T-helper 17 cell (primary cell): ENCODE measurements at regions not wholly inside any gene's neighbourhood (a gene's known extent, or its start where the extent isn't known, plus 50 kb on each side); places are given as distances from the start of the nearest gene placed in this dataset.

Experiments used
- ATAC-seq: fragments of 150-1000 bp; cut with Tn5 transposase; 2 replicates; pipeline ENCODE4 v1.10.0; 2021; ENCODE audit warnings: mild to moderate bottlenecking, moderate library complexity
- DNase-seq, 3 donors: peaks; one replicate each; pipeline versions ENCODE4 v3.0.0 to v3.0.0-alpha.2; 2020 to 2021
- H3K9me3 ChIP-seq: one replicate; pipeline ENCODE4 v1.7.0; 2013; ENCODE audit warnings: low read length, mild to moderate bottlenecking; ENCODE audit not compliant: control insufficient read depth, poor library complexity, severe bottlenecking
- H3K27ac Mint-ChIP-seq: one replicate; pipeline ENCODE4 v1.8.0; 2022; ENCODE audit warnings: mild to moderate bottlenecking, moderate library complexity, mixed read lengths
- H3K27me3 Mint-ChIP-seq: one replicate; pipeline ENCODE4 v1.8.0; 2022; ENCODE audit warnings: mixed read lengths
- H3K36me3 Mint-ChIP-seq: one replicate; pipeline ENCODE4 v1.8.0; 2022; ENCODE audit warnings: low read depth, mixed read lengths
- H3K4me1 Mint-ChIP-seq: one replicate; pipeline ENCODE4 v1.8.0; 2022; ENCODE audit warnings: mild to moderate bottlenecking, mixed read lengths
- H3K4me3 Mint-ChIP-seq: one replicate; pipeline ENCODE4 v1.8.0; 2022; ENCODE audit warnings: mild to moderate bottlenecking, moderate library complexity, mixed read lengths

DNA sequence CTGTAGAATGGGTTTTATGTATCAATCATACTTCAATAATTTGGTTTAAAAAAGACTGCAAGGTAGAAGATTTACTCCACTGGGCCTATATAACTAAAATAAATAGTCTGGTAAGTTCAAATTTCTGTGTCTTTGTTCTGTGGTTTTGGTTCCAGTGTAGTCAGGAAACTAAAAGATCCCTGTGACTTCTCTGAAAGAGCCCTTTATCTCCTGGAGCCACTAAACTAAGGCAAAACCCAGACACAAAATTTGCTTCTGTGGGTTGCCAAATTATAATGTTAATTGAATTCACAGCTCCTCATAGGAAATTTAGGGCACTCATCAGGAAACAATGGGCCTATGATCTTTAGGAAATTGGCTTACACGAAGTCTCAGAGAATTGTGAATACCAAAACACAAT lies 1038.4 kb downstream of the GALC start:
- Mint-ChIP-seq H3K4me3 (no peak overlapping the region), H3K27me3 (no peaks in the 10 kb centered on the region), H3K4me1 (no peaks in the 10 kb centered on the region), H3K36me3 (no peaks in the 10 kb centered on the region), H3K27ac (no peak overlapping the region)
- H3K9me3 ChIP-seq = no peaks in the 10 kb centered on the region
- ATAC-seq (no peak), DNase-seq (no peak)

- H3K9me3 ChIP-seq = no peaks in the 10 kb centered on the region
- ATAC-seq (no peak), DNase-seq (no peak)
- no peak overlapping the region for H3K27ac Mint-ChIP-seq
- H3K4me1 Mint-ChIP-seq = no peaks in the 10 kb centered on the region
- no peaks in the 10 kb centered on the region for H3K36me3 Mint-ChIP-seq
- H3K27me3 Mint-ChIP-seq = no peaks in the 10 kb centered on the region
- no peak overlapping the region for H3K4me3 Mint-ChIP-seq
These were observed 1046.5 kb downstream of the GALC start for GRCh38 chr14:86946446-86946845.

- Mint-ChIP-seq H3K36me3 (no peaks in the 10 kb centered on the region), H3K27me3 (no peaks in the 10 kb centered on the region), H3K27ac (no peak overlapping the region), H3K4me3 (no peak overlapping the region), H3K4me1 (no peaks in the 10 kb centered on the region)
- no peak for ATAC-seq
- H3K9me3 ChIP-seq = no peaks in the 10 kb centered on the region
- DNase-seq = no peak
These were observed 1048.5 kb downstream of the GALC start for GRCh38 chr14:86944434-86944833.

GRCh38 chr14:86943391-86944365 lies 1049.3 kb downstream of the GALC start:
- ATAC-seq (no peak), DNase-seq (no peak)
- H3K36me3 Mint-ChIP-seq = no peaks in the 10 kb centered on the region
- no peaks in the 10 kb centered on the region for H3K4me1 Mint-ChIP-seq
- H3K27me3 Mint-ChIP-seq = no peaks in the 10 kb centered on the region
- H3K4me3 Mint-ChIP-seq = no peak overlapping the region
- no peak overlapping the region for H3K27ac Mint-ChIP-seq
- H3K9me3 ChIP-seq = no peaks in the 10 kb centered on the region

DNA sequence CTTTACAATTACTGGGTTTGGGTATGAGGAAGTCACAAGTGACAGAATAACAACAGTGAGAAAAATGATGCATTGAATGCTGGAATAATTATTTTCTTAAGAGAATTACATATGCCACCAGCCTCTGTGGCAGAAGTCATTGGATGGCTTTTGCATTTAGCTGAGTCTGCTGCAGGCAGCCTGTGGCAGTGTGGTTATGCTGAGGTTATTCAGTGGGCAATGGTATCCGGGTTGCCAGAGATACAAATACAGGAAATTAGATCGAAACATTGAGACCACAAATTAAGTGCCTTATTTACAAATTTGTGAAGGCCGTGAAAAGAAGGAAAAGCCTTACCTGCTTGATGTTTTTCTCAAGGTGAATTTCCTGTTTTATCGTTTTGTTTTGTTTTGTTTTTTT lies 1050.0 kb downstream of the GALC start:
- H3K9me3 ChIP-seq = no peaks in the 10 kb centered on the region
- H3K36me3 Mint-ChIP-seq = no peaks in the 10 kb centered on the region
- H3K4me3 Mint-ChIP-seq = no peak overlapping the region
- H3K27me3 Mint-ChIP-seq = no peaks in the 10 kb centered on the region
- DNase-seq (no peak), ATAC-seq (no peak)
- no peak overlapping the region for H3K27ac Mint-ChIP-seq
- H3K4me1 Mint-ChIP-seq = no peaks in the 10 kb centered on the region

DNA sequence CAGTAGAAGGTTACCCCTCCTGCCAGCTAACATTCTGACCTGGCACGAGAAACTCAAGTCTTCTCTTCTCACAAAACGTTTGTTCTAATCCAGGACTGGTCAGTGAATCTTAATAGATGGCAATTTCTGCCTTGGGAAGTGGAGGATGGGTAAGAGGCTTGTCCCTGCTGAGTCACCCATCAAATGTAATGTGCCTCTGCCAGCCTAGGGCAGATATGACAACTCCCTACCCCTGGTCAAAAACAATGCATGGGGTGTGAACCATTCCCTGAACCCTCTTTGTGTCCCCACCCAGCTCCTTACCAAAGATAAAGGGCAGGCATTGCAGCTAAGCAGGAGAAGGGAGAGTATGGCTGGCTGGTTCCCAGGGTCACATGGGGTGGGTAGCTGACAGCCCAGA lies 1052.9 kb downstream of the GALC start:
- no peak overlapping the region for H3K27ac Mint-ChIP-seq
- no peaks in the 10 kb centered on the region for H3K4me1 Mint-ChIP-seq
- no peaks in the 10 kb centered on the region for H3K27me3 Mint-ChIP-seq
- no peaks in the 10 kb centered on the region for H3K36me3 Mint-ChIP-seq
- H3K4me3 Mint-ChIP-seq = no peak overlapping the region
- no peak for ATAC-seq
- no peaks in the 10 kb centered on the region for H3K9me3 ChIP-seq
- no peak for DNase-seq

DNA sequence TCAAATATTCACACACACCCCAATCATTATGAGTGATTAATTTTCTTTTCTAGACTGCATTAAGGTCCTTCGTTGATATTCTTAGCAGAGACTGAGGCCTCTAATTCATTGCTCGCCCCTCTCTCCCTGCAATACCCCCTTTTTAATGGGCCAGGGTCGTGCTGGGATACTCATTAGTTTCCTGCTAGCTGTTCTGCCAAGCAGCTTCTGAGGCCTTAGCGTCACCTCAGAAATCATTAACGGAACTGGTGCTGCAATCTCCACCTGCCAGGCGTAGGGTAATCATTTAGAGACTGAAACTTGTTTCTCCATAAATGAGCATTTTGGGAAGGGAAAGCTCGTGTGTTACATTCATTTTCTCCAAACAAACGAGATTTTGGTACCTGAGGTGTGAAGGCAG lies 1054.7 kb downstream of the GALC start:
- DNase-seq = no peak
- Mint-ChIP-seq H3K27ac (no peak overlapping the region), H3K4me1 (no peaks in the 10 kb centered on the region), H3K4me3 (no peak overlapping the region), H3K36me3 (no peaks in the 10 kb centered on the region), H3K27me3 (no peaks in the 10 kb centered on the region)
- no peaks in the 10 kb centered on the region for H3K9me3 ChIP-seq
- no peak for ATAC-seq

DNA sequence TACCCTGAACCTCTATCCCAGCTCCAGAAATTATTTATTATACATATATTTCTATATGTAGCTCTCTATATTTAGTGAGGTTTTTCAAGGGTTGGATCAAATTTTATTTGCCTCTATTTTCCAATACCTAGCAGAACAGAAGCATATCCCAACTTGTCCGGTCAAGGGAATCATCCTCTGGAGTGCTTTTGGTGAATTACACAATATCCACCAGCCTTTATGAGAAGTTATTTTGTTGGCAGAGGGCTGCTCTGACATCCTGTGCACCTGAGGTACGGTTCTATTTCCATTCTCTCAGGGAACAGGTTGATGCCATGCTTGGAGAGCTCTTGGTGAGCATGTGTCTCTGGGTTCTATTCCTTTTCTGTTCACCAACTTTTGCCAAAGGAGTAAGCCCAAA lies 1056.4 kb downstream of the GALC start:
- Mint-ChIP-seq H3K4me3 (no peak overlapping the region), H3K27ac (no peak overlapping the region), H3K36me3 (no peaks in the 10 kb centered on the region), H3K27me3 (no peaks in the 10 kb centered on the region), H3K4me1 (no peaks in the 10 kb centered on the region)
- no peaks in the 10 kb centered on the region for H3K9me3 ChIP-seq
- DNase-seq (no peak), ATAC-seq (no peak)

DNA sequence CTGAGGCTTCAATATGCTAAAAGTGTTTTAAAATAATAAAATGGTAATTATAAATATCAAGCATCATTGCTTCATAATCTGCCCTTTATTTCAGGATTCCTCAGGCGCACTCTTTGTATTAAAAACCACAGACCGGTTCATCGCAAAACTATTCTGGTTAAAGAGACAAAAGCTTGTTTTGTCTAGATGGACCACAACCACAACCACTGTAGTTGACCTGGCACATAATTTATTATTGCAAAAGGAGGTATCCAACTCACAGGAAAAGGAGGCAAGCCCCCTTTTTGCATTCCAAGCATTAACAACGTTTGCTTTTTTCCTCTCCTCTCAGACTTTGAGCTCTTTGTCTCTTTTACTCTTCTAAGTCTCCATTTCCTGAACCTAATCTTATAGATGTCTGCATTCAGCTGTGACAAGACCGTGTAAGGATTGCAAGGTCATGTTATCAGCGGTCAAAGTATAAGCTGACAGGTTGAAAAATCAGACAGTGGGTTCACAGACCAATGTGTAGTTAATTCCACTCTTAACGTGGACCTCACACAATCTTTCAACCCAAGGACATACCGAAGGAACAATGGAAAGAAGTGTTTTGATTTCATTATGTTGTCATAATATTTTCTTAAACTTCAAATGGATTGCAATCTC lies 1057.6 kb downstream of the GALC start:
- Mint-ChIP-seq H3K36me3 (no peaks in the 10 kb centered on the region), H3K4me3 (no peak overlapping the region), H3K27ac (no peak overlapping the region), H3K4me1 (no peaks in the 10 kb centered on the region), H3K27me3 (no peaks in the 10 kb centered on the region)
- ATAC-seq = no peak
- H3K9me3 ChIP-seq = no peaks in the 10 kb centered on the region
- no peak for DNase-seq

DNA sequence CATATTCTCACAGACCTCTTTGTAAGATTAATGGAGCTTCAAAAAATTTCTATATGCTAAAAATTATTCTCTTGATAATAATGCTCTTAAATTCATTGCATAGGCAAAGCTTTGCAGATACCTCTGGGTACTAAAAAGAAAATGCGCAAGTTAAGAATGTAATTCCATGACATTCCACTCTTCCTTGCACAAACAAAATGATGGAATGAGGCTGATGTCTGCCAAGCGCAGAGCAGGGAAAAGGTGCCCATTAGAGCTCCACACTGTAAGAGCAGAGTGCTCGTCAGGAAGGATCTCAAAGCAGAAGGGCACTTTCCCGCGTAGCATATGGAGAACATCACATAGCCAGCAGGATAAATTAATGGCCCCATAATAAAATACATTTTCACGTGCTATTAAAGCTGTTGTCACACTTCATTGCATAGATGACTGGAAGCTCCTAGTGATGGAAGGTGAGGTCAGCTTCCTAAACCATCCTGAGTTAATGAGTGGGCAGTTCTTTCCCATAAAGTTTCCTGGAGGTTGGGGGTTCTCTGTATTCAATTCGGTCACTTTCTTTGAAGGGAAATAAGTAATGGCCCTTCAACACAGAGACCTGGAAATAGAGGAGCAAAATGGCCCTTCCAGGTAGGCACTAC lies 1058.9 kb downstream of the GALC start:
- no peak overlapping the region for H3K4me3 Mint-ChIP-seq
- H3K27me3 Mint-ChIP-seq = no peaks in the 10 kb centered on the region
- DNase-seq (no peak), ATAC-seq (no peak)
- H3K4me1 Mint-ChIP-seq = no peaks in the 10 kb centered on the region
- no peak overlapping the region for H3K27ac Mint-ChIP-seq
- no peaks in the 10 kb centered on the region for H3K9me3 ChIP-seq
- no peaks in the 10 kb centered on the region for H3K36me3 Mint-ChIP-seq

- Mint-ChIP-seq H3K27ac (no peak overlapping the region), H3K36me3 (no peaks in the 10 kb centered on the region)
These were observed 1059.5 kb downstream of the GALC start for GRCh38 chr14:86933460-86933859.

DNA sequence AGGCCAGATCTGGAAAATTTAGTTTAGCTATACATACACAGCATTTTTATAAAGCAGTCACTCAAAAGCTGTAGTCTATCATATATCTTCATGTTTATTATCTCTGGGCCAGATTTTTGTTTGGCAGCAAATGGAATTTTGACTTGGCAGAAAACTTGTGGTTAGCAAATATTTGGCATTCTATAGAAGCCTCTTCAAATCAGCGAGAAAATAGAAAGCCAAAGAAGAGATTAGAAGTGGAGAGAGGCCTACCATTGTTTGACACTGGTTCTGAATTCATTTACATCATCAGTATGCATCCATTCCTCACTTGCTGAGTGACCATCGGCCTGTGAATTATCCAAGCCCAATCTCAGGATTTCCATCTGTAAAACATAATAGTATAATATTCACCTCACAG lies 1077.6 kb downstream of the GALC start:
- ATAC-seq = no peak
- no peak overlapping the region for H3K4me3 Mint-ChIP-seq

More at GRCh38 chr14:86933460-86933859, 1059.5 kb downstream of the GALC start:
- no peaks in the 10 kb centered on the region for H3K9me3 ChIP-seq
- DNase-seq = no peak
- no peaks in the 10 kb centered on the region for H3K27me3 Mint-ChIP-seq
- no peak for ATAC-seq
- H3K4me3 Mint-ChIP-seq = no peak overlapping the region
- no peaks in the 10 kb centered on the region for H3K4me1 Mint-ChIP-seq

DNA sequence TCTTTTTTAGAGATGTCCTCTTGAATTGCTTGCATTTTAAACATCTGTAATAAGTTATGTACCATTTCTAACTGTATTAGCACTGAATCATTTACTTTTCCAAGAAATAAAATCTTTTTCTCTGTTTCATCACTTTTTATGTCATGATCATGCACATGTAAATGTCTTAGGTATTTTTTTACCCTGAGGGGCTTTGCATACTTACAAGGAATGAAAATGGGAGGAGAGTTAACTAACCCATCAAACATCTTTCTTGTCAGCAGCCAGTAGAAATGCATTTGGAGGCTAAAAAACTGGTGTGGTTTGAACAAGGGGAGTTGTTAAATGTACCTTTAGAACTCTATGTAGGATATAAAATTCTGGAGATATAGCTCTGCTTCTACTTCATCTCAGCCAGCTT lies 1080.3 kb downstream of the GALC start:
- H3K9me3 ChIP-seq = no peaks in the 10 kb centered on the region
- DNase-seq (no peak), ATAC-seq (no peak)
- Mint-ChIP-seq H3K27ac (no peak overlapping the region), H3K4me1 (no peaks in the 10 kb centered on the region), H3K4me3 (no peak overlapping the region), H3K36me3 (no peaks in the 10 kb centered on the region), H3K27me3 (no peaks in the 10 kb centered on the region)

More for the DNA sequence above, 1077.6 kb downstream of the GALC start:
- DNase-seq = no peak
- no peaks in the 10 kb centered on the region for H3K36me3 Mint-ChIP-seq
- H3K27ac Mint-ChIP-seq = no peak overlapping the region
- H3K27me3 Mint-ChIP-seq = no peaks in the 10 kb centered on the region
- no peaks in the 10 kb centered on the region for H3K9me3 ChIP-seq
- no peaks in the 10 kb centered on the region for H3K4me1 Mint-ChIP-seq
